CD4-positive, alpha-beta T cell treated with Interleukin-21 for 1 hour (primary cell): ENCODE measurements at regions not wholly inside any gene's neighbourhood (a gene's known extent, or its start where the extent isn't known, plus 50 kb on each side); places are given as distances from the start of the nearest gene placed in this dataset.

Experiments used
- DNase-seq: peaks from one replicate; pipeline ENCODE4 v3.0.0-alpha.2; 2020

GRCh38 chr6:146990284-146990683 is 213.9 kb upstream of the STXBP5 start:
- no peak for DNase-seq

GRCh38 chr6:146990821-146991798 is 213.1 kb upstream of the STXBP5 start:
- DNase-seq = no peak

DNA sequence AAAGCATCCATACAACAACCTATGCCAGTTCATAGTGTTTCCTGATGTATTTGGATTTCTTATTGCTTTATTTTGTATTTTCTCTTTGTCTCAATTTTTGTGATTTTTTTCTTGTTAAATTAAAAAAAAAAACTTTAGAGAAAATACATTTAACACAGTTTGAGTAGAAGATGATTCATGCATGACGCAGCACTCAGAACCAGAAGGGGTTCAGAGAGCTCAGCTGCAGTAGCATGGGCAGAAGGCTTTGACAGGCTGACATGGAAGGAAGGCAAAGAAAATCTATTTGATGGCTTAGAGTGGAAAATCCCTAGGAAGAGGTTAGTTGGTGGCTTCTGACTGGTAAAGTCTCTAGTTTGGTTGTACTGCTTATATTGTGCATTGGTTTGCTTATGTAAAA is 207.2 kb upstream of the STXBP5 start:
- no peak for DNase-seq

DNA sequence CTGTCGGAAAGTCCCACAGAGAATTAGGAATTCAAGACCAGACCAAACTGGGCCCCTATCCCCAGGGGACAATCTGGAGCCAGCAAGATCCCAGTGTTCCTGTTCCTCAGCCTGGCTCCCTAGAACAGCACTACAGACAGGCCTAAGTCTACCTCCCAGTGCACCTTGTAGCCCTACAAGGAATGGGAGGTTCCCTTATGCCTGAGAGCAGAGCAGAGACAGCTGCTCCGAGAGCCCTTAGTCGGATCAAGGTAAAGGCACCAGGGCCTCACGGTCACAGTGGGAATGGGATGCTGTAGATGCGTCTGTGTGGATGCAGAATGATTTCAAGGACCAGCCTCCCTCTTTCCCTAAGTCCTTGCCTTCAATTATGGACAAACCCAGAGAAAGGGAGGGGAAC is 204.5 kb upstream of the STXBP5 start:
- no peak for DNase-seq

DNA sequence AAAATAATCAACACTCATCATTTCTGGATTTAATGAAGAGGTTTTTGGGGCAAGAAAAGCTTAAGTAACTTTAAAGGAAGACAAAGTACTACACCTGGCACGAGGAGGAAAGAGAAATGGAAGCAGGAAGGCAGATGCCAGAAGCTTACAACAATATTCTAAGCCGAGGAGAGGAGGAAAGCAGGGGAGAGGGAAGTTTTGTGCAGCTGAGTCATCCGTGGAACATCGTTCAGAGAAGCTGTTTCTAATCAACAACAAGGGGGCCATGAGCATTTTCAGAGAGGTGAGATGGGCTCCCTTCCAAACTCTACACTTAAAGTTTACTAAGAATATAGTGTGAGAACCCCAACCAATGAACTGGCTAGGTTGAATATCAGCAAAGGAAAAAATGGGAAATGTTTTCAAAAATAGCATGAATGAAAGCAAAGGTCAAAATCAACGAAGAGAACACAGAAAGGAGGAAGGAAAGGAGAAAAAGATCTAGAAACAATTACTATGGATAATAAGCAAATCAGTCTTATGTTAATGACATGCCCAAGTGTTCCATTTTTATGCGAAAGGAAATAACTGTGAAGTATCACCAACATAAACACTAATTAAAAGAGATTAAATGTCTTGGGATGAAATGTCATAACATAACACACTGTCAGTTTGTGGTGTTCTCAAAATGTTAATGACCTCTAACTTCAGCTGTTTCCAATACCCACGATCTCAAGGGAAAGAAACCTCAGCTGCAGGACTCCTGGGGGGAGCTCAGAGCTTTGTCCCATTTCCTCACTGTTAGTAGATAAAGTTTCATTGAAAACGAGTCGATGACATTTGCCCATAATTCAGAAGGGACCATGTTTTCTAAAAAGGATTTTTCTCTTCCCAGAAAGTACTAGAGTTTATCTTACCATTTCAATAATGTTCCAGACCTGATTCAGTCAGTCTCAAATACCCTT is 203.4 kb upstream of the STXBP5 start:
- DNase-seq = no peak

GRCh38 chr6:147001621-147002020 is 202.6 kb upstream of the STXBP5 start:
- no peak for DNase-seq

- DNase-seq = no peak
Observed at GRCh38 chr6:147003186-147003585, 201.0 kb upstream of the STXBP5 start.

- no peak for DNase-seq
Observed at GRCh38 chr6:147005499-147005898, 198.7 kb upstream of the STXBP5 start.

- no peak for DNase-seq
Observed at GRCh38 chr6:147007441-147007840, 196.8 kb upstream of the STXBP5 start.

GRCh38 chr6:147009358-147009757 is 194.9 kb upstream of the STXBP5 start:
- no peak for DNase-seq

GRCh38 chr6:147015674-147016073 is 188.5 kb upstream of the STXBP5 start:
- DNase-seq = no peak

GRCh38 chr6:147016440-147016839 is 187.8 kb upstream of the STXBP5 start:
- no peak for DNase-seq

GRCh38 chr6:147017153-147017552 is 187.1 kb upstream of the STXBP5 start:
- DNase-seq = no peak

DNA sequence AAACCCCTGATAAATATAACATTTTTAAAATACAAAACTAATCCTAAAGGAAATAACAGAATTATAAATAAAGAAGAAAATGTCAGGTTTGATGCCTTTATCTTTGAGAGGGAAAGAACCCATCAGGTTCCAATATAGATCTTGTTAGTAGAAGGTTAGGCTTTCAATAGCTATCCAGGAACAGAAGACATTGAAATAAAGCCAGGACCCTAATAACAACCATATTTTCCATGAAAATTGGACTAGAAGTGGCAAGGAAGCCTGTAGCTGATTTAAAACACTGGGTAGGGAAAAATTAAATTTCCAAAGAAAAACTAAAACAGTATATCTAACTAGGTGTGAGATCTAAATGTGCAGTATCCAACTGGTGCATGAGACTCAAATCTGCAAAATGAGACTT is 185.2 kb upstream of the STXBP5 start:
- no peak for DNase-seq

DNA sequence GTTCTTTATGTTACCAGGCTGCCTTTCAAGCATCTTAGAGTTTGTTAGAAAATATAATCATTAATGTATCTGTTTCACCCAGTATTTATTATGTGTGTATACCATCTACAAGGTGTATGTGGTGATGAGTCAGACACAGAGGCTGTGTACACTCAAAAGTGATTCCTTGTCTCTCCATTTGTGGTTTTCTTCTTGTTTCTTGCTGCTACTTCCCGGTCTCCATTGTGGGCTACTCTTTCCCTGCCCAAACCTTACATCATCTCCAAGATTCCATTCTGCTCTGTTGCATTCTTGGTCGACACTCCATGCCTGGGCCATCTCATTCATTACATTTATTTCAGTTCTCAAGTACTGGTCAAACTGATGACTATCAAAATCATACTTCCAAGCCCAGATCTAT is 182.2 kb upstream of the STXBP5 start:
- DNase-seq = no peak

DNA sequence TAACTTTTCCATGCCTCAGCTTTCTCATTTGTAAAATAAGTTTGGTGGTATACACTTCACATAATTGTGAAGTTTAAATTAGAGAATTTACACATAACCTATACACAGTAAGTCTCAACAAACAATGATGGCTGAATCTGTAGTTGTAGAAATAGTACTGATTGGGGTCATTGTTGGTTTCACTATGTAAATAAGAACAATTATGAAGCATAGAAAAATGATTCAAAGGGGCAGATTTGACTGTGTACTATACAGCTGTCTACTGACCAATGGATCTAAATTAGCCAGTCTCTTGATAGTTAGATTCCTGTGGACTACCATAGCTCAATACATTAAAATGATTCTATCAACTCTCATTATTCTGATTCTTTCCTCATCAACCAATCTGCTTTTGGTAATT is 181.1 kb upstream of the STXBP5 start:
- DNase-seq = no peak

- DNase-seq = no peak
Observed at GRCh38 chr6:147023581-147023980, 180.6 kb upstream of the STXBP5 start.

DNA sequence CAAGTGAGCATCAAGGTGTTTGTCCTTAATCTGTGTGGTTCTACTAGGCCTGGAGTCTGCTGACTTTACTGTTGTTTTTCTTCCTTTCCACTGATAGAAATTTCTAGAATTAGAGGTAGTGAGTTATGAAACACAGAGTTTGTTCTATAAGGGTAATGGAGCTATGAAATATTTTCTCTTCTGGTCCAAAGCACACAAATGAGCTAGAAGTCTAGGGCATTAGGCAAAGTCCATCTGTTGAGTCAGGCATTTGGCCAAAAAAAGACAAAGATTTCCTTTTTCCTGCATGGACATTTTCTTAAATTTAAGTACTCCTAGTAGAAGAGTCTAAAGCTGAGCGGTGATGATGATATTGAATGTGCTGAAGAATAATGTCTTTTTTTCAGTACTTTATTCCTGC is 174.3 kb upstream of the STXBP5 start:
- DNase-seq = no peak

GRCh38 chr6:147033267-147033666 is 170.9 kb upstream of the STXBP5 start:
- DNase-seq = no peak

- DNase-seq = no peak
Observed at GRCh38 chr6:147035886-147036285, 168.3 kb upstream of the STXBP5 start.

GRCh38 chr6:147037881-147038280 is 166.3 kb upstream of the STXBP5 start:
- DNase-seq = no peak

DNA sequence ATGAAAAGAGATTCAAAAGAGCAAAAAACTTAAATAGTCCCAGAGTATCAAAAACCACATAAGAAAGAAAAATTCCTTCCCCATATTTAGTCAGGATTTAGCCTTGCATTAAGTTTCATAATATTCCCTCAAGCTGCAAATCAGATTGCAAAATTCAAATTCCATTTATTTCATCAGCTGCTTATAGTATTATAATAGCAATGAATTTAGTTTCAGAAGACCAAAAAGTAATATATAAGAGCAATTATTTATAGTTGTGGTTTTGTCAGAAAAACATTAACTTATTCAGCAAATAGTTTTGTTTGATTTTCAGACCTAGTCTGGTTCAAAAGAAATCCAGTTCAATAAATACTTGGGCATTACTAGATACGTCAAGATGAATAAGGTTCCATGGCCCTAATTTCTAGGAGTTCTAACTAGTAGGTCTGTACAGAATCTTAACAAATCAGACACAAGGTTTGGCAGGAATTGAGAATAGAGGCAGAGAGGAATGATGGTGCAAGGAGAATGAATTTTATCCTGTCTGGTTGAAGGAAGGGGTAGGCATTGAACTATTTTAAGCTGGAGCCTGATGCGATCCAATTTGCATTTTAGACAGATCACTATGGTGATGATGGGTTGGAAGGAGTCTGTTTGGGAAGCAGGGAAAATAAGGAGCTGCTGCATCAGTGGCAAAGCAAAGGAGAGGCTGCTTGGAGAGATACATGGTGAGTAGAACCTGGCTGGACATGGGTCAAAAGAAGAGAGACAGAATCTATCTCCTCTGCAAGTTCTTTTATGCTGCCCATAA is 163.9 kb upstream of the STXBP5 start:
- no peak for DNase-seq

GRCh38 chr6:147042679-147043078 is 161.5 kb upstream of the STXBP5 start:
- DNase-seq = no peak
